ENCODE measurements at regions not wholly inside any gene's neighbourhood (a gene's known extent, or its start where the extent isn't known, plus 50 kb on each side); places are given as distances from the start of the nearest gene placed in this dataset.

DNA sequence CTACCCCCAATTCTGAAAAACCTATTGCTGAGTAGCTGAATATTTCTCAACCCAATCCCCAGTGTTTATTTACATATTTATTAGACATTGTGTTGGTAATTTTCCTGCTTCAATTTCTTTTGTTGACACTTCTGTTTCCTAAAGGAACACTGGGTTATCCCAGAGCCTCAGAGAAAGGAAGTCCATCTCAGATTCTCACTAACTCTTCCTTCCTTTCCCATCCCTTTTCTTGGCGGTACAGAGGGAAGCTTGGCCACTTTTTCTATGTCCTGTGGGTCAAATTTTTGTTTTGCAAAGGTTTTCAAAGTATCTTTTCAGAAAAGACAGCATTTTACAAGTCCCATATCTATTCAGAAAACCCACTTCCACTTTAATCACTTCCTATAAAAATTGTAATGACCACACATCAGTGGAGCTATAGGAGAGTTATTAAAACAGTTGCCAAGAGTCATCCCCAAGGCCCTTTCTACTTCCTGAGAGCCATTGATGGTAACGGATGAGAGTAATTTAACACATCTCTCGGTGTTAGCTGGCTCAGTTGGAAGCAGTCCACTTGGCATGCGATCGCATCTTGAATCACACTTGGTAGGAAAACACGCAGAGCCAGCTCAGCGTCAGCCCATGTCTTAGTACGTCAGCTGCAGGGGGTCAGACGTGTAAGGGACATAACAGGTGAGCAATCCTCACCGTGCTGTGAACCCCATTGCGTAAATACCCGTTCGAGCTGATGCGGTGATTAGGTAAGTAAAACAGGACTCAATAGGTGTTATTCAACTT is 231.1 kb upstream of the ADARB2 start:
- WGBS, 3 donors: 73 to 81% (median 80%) methylated on average over 14 of the region's 14 CpGs
- TF ChIP-seq EP300 (IDR thresholded peaks at IDR 0.05): no peak
- no peak for TF ChIP-seq POLR2A (IDR thresholded peaks at IDR 0.05)
- TF ChIP-seq, protein P1, sequence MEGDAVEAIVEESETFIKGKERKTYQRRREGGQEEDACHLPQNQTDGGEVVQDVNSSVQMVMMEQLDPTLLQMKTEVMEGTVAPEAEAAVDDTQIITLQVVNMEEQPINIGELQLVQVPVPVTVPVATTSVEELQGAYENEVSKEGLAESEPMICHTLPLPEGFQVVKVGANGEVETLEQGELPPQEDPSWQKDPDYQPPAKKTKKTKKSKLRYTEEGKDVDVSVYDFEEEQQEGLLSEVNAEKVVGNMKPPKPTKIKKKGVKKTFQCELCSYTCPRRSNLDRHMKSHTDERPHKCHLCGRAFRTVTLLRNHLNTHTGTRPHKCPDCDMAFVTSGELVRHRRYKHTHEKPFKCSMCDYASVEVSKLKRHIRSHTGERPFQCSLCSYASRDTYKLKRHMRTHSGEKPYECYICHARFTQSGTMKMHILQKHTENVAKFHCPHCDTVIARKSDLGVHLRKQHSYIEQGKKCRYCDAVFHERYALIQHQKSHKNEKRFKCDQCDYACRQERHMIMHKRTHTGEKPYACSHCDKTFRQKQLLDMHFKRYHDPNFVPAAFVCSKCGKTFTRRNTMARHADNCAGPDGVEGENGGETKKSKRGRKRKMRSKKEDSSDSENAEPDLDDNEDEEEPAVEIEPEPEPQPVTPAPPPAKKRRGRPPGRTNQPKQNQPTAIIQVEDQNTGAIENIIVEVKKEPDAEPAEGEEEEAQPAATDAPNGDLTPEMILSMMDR (IDR thresholded peaks at IDR 0.05): no peak
- intact Hi-C loops (cut with DNase I): no loop called here
- Histone ChIP-seq H3K4me1 (ENCODE audit: insufficient read depth) (no peaks in the 10 kb centered on the region), H3K27me3 (no peaks in the 10 kb centered on the region), H3K4me3 (no peak overlapping the region), H3K36me3 (no peaks in the 10 kb centered on the region), H3K27ac (no peak overlapping the region), H3K9me3 (no peaks in the 10 kb centered on the region)
- no peak for DNase-seq

DNA sequence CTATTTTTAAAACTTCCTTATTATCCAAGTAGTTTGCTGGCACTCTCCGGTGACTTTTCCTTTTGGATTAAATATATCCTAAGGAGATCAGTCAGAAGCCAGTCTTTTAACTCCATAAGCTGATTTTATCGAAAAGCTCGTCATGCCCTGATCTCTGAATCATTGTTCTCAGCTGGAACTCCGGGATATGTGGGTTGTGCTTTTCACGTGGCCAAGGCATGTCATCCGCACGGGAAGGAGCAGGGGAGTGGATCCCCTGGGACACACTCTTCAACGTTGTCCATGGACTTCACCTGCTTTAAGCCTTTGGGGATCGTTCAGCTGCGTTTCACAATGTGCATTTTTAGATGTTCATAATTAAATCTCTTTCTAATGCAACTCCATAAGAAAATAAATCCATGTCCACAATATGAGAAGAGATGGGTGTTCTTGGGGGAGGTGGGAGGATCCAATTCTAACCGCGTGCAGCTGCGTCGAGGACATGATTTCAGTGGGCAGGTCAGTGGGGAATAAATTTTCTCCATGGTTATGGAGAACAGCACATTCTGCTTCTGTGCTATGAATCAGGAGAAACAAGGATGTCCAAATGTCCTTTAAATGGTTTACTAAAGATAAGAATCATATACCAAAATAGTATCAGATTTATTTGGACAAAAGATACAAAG is 229.5 kb upstream of the ADARB2 start:
- Histone ChIP-seq H3K27me3 (no peaks in the 10 kb centered on the region), H3K27ac (no peak overlapping the region), H3K4me1 (ENCODE audit: insufficient read depth) (no peaks in the 10 kb centered on the region), H3K4me3 (no peak overlapping the region), H3K9me3 (no peaks in the 10 kb centered on the region), H3K36me3 (no peaks in the 10 kb centered on the region)
- TF ChIP-seq POLR2A (IDR thresholded peaks at IDR 0.05) (no peak), EP300 (IDR thresholded peaks at IDR 0.05) (no peak)
- TF ChIP-seq, protein P1 (IDR thresholded peaks at IDR 0.05): no peak
- WGBS, 3 donors: 69 to 72% (median 71%) methylated on average over 14 of the region's 14 CpGs
- intact Hi-C loops (cut with DNase I): no loop called here
- no peak for DNase-seq

DNA sequence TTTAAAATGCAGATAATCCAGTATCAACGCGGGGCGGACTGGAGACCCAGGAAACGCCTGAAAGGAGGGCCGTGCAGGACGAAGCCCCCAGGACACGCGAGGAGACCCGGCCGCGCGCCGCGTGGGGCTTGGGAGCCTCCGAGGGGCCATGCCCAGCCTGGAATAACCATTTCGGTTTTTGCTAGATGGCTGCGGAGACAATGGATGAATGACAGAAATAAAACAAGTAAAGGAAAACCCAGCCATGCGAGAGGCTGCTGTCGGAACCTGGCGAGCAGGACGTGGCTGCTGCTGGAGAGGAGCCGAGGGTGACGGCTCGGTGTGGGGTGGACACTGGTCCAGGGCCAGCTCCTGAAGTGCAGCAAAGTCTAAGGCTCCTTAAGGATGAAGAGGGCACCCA is 227.2 kb upstream of the ADARB2 start:
- Histone ChIP-seq H3K4me1 (ENCODE audit: insufficient read depth) (no peaks in the 10 kb centered on the region), H3K4me3 (no peak overlapping the region), H3K27ac (no peak overlapping the region), H3K27me3 (no peaks in the 10 kb centered on the region), H3K36me3 (no peaks in the 10 kb centered on the region), H3K9me3 (no peaks in the 10 kb centered on the region)
- TF ChIP-seq, protein P1 (IDR thresholded peaks at IDR 0.05): no peak
- TF ChIP-seq EP300 (IDR thresholded peaks at IDR 0.05) (no peak), POLR2A (IDR thresholded peaks at IDR 0.05) (no peak)
- intact Hi-C loops (cut with DNase I): no loop called here
- DNase-seq: no peak
- 92 to 93% (median 93%) methylated on average over 24 of the region's 24 CpGs for WGBS, 3 donors

DNA sequence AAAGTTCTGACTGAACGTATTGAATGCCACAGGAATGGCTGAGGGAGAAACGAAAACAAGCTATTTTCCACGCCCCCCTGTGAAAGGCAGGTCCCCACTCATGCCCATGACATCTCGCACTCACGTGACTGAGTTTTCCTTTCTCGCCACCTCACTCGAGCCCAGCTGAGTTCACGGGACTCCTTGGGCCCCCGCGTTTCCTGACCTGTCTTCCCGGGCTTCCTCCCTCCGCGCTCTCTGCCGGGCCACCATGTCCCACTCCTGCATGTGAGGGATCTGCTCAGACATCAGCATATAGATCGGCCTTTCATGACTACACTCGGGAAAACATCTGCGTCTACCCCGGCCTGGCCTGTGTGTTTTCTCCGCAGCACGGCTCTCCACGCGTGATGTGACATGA is 226.0 kb upstream of the ADARB2 start:
- Histone ChIP-seq H3K27ac (no peak overlapping the region), H3K4me1 (ENCODE audit: insufficient read depth) (no peaks in the 10 kb centered on the region), H3K9me3 (no peaks in the 10 kb centered on the region), H3K27me3 (no peaks in the 10 kb centered on the region), H3K4me3 (no peak overlapping the region), H3K36me3 (no peaks in the 10 kb centered on the region)
- TF ChIP-seq, protein P1 (IDR thresholded peaks at IDR 0.05): no peak
- TF ChIP-seq POLR2A (IDR thresholded peaks at IDR 0.05) (no peak), EP300 (IDR thresholded peaks at IDR 0.05) (no peak)
- WGBS, 3 donors: 86 to 91% (median 88%) methylated on average over 22 of the region's 22 CpGs
- intact Hi-C loops (cut with DNase I): no loop called here
- no peak for DNase-seq
